SIG-M5 treated with dmso at 0.1 percent for 504 hours (cell line): ENCODE measurements at regions not wholly inside any gene's neighbourhood (a gene's known extent, or its start where the extent isn't known, plus 50 kb on each side); places are given as distances from the start of the nearest gene placed in this dataset.
"Not testable (repeated sequence)": the region's sequence is repeated elsewhere in the genome, so short reads cannot be mapped to it uniquely, and the experiment has no call there.

ENCODE experiments used
- DNase-seq: peaks from one replicate; lab custom pipeline; 2025; ENCODE audit not compliant: unreplicated experiment; lab: John Stamatoyannopoulos, UW

DNA sequence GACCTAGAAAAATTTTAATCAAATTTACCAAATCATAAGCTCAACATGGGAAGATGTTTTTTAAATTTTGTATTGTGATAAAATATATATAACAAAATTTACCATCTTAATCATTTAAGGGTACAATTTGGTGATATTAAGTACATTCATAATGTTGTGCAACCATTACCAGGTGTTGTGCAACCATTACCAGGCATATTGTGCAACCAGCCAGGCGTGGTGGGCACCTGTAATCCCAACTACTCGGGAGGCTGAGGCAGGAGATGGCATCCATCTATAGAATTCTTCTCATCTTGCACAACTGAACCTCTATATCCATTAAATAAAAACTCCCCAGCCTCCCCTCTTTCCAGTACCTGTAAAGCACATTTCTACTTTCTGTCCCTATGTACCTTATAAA lies 124.5 kb upstream of the SLC13A1 start:
- DNase-seq: no peak

DNA sequence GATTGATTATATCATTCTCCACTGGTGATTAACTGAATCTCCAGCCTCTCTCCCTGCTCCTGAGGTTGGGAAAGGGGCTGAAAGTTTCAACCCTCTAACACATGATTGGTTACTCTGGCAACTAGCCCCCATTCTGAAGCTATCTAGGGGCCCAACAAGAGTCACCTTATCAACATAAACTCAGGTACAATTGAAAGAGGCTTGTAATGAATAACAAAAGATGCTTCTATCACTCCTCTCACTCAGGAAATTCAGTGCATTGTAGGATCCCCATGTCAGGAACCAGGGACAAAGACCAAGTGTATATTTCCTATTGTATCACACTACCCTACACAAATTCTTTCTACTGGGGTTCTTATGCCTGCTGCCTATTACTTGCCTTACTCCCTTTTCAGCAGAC lies 123.9 kb upstream of the SLC13A1 start:
- no peak for DNase-seq

DNA sequence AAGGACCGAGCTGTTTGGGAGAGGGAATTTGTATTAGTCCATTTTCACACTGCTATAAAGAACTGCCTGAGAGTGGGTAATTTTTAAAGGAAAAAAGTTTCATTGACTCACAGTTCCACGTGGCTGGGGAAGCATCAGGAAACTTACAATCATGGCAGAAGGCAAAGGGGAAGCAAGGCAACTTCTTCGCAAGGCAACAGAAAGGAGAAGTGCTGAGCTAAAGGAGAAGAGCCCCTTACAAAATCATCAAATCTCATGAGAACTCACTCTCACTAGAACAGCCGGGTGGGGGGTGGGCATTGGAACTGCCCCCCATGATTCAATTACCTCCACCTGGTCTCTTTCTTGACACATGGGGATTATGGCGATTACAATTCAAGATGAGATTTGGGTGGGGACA lies 121.8 kb upstream of the SLC13A1 start:
- not testable (repeated sequence) for DNase-seq

DNA sequence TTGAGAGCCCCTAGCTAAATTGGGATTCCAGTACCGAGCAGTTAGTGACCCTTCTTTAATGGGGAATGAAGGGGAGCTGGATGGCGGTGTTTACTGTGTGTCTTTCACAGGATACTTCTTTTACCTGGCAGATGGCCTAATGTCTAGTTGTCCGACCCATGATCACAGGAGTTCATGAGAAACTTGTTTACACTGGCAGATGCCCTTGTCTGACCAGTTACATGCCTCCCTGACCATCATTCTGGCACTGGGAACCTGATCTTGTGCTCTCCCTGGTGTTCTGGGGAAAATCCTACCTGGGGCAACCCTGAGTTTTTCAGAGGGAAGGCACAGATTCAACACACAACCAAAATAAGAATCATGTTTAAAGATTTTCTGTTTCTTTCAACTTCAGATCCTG lies 120.1 kb upstream of the SLC13A1 start:
- DNase-seq: no peak

DNA sequence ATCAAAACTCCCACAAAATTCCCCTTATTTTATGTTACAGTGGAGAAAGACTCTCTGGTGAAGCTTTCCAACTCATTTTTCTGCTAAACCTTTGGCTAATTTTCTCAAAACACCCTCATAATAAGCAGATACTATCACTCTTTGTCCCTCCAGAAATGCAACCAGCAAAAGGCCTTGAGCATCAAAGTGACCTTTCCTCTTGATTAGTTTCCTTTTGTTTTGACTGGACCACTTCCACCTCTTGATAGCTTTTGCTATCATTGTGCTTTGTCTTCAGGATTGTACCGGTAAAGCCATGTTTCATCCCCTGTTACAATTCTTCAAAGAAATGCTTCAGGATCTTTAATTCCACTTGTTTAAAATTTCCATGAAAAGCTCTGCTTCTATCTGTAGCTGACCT lies 115.1 kb upstream of the SLC13A1 start:
- DNase-seq: no peak

DNA sequence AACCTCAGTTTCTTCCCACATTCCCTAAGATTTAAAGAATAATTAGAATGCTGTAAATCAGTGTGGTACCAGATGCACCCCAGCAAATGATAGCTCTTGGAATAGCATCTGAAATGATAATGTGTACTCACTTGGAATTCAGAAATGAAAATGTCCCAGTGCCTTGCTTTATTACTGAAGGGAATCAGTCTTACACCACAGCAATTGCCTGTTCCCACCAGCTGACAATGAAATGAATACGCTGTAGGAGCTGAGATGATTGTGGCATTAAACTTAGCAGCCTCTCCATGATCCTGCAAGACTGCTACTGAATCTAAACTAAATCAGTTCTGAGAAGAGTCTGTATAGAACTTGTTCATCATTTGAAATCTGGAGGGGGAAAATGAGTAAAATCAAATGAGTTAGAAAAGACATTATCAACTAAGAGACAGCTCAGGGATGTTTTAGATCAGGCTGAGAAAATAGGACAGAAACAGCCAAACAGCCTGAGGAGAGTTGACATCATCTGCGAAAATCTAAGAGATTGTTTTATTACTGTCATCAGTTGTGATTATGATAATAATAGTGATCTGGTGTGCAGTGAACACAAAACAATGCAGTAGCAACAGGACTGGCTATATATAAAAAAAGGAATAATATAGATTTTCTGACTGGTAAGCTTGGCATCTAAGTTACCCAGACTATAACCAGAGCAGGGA lies 108.6 kb upstream of the SLC13A1 start:
- DNase-seq: no peak

DNA sequence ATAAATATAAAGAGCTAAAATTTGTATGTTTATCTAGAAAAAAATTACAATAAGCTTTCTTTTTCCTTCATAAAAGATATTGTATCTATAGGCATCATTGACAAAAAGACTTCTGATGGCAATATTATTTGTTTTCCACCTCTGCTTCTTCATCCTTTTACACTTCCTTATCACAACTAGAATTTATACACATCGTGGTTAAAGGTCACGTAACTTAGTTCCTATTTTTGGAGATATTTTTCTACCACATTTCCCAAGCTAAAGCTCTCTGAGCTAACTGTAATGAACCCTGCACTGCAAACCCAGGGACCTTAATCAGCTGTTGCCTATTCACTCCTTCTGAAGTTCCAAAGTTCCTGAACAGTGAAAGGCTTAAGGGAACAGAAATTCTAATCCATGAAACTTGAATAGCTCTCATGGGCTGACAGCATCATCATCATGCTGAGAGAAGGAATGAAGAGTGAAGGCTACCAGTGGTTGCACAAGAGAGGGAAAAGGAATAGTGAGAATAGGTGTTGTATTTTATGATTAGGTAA lies 106.1 kb upstream of the SLC13A1 start:
- no peak for DNase-seq

DNA sequence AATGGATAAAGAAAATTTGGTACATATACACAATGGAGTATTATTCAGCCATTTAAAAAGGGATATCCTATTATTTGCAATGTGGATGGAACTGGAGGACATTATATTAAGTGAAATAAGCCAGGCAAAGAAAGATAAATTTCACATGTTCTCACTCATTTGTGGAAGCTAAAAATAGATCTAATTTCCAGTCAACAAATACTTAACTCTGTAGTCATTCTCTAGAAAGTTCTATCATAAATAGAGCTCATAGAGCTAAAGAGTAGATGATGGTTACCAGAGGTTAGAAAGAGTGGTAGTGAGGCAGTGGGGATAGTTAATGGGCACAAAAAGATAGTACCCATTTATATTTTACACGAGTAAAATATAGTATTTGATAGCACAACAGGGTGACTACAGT lies 104.2 kb upstream of the SLC13A1 start:
- DNase-seq: no peak

DNA sequence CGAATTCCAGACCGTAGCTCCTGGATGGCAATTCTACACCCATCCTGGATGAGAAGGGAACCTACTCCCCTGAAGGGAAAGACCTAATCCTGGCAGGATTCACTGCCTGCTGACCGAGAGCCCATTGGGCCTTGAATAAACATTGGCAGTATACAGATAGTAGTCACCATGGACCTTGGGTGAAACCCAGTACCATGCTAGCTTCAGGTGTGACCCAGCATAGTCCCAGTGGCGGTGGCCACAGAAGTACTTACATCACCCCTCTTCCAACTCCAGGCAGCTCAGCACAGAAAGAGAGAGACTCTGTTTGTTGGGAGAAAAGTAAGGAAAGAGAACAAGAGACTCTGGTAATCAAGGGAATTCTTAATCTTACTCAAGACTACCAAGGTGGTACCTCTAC lies 97.2 kb upstream of the SLC13A1 start:
- no peak for DNase-seq

DNA sequence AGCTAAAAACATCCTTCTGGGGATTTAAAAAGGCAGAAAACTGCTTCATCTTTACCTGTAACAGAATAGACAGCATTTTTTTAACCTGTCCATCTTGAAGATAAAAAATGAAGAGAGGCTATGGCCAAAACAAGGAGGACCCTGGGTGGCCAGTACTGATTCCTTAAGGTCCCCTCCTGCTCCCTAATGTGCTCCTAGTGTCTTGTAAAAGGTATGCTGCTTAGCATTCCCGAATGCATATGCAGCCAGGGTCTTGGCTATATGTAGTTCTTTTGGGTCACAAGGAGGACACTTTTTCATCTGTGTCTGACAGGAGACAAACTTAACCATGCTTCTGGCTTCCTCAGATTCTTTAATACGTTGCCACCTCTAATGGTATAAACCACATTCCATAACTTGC lies 93.9 kb upstream of the SLC13A1 start:
- no peak for DNase-seq

DNA sequence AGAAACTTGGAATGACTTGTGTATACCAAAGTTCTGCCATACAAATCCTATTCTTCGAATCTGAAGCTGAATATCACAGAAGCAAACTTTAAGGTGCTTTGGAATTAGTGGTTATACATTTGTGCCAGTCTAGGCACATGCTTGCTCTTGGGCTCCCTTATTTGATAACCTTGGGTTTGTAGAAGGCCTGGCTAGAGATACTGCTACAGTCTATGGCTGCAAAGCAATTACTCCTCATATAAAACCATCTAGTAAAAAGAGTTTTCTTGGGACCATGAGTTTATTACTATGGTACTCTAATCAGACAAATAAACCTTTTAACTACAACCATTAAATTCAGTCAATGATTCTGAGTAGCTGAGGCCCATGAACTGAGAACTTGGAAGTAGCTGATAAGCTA lies 92.5 kb upstream of the SLC13A1 start:
- DNase-seq: no peak

DNA sequence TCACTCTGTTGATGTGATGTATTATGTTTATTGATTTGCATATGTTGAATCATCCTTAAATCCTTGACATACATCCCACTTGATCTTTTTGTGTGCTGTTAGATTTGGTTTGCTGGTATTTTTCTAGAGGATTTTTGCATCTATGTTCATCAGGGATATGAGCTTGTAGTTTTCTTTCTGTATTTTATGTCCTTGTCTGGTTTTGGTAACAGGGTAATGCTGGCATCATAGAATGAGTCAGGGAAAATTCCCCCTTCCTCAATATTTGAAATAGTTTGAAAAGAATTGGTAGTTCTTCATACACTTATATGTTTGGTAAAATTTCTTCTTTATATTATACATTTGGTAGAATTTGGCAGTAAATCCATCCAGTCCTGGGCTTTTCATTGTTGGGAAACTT lies 89.4 kb upstream of the SLC13A1 start:
- DNase-seq: no peak

DNA sequence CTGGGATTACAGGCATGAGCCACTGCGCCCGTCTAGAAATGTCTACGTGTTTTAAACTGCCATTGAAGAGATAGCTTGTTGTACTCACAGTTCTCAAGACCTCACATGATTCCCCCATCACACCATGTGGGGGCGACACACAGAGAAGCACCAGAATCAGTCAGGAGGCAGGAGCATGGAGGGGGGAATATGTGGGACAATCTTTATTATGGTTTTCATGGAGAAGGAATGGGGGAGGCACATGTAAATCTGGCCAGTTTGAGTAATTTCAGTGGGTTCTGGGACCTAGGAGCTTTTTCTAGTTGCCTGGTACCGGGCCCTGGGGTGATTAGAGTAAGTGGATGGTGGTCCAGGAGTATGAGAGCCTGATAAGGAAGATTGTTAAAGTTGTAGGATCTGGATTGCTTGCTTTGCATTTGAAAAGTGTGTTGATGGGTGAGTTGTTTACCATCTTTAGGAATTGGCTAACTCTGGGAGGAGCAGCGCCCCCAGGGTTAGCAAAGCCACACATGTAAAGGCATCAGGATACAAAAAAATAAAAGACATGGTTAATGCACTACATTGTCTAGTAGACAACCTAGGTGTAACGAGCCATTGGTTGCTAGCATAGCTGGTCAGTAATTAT lies 85.4 kb upstream of the SLC13A1 start:
- DNase-seq: no peak

DNA sequence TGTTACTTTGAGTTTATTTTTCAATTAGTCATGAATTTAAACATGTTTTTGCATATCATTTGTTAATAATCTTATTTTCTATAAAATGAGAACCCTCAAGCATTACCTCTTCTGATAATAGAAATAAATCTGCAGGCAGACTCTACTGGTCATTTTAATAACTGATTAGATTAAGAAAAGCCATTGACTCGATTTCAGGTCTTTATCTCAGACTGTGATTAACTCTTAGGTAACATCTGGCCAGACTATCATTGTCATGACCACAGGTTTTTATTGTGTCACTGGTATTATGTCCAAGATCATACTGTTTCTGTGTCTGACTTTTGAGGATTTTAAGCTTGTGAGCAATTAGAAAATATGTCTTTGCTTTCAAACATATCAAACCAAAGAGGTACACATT lies 83.6 kb upstream of the SLC13A1 start:
- DNase-seq: no peak

DNA sequence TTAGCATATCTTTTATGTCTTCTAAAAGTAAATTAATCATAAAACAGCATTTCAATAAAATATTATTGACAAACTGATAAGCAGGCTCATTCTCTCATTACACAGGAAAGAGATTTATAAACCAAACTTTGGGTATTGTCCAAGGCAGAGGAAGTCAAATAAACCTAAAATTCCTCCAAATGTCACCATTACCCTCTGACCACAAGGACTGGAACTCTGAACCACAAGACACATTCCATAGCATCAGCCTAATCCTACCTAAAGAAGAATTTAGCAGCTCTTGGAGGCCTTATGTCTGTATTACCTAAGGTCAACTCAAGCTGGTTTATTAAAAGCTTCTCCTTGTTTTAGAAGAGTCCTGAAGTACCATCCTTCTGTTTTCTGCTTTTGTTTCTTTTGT lies 82.4 kb upstream of the SLC13A1 start:
- no peak for DNase-seq

DNA sequence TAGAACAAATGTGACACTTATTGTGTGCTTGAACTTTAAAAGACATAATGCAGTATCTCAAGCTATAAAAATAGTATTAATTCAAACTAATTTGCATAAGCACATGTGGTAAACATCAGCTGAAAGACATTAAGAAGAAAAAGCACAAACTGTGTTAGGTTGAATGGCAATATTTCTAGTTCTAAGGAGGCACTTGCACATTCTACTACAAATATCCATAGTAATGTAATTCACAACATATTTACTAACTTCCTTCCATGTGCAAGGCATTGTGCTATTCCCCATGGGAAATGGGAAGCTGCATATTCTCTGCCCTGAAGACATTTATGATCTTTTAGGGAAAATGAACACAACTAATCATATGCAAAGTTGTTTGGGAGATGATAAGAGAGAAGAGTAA lies 80.2 kb upstream of the SLC13A1 start:
- no peak for DNase-seq

DNA sequence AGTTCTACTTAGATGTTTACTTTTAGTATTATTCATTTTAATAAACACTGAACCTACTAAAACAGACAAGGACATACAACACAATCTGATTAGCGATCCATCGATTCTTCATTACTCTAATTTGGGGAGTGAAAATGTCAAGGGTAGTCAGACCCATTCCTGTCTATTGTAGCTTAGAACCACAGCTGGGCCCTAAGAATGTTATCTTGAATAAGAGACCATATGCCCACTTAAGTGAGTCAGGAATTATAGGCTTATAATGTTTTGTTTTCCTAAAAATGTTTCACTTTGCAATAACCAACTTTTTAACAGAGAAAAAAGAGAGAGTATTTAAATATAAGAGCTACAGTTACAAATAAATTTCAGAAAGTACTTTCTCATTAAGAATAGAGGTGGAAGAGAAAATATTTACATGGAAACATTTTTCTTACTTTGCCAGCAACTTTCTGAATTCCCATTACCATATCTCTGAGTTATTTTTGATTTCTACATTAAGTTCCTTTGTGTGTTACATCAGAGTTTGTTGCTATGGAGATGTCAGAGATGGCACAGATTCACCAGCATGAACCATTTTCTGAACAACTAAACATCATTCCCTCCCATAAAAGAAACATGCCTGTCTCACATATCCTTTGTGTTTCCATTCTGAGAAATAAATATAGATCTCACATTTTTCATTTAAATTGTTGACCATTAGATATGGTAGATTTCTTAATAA lies 75.4 kb upstream of the SLC13A1 start:
- no peak for DNase-seq

DNA sequence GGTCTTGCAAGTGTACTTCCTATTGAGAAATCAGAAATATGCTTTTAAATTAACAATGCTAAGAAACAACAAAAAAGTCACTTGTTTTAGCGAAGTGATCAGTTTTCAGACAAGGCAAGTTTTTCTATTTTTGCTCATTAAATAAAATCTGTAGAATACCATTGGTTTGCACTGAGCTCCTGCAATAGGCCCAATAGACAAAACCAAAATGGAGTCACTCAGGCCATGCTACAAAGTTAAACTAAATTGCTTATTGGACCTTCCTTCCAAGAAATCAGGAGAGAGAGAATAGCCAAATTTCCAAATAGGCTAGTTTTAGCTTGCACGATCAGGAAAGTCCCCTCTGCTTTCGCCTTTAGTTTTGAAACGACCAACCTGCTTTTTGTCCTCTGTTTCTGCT lies 73.4 kb upstream of the SLC13A1 start:
- no peak for DNase-seq

DNA sequence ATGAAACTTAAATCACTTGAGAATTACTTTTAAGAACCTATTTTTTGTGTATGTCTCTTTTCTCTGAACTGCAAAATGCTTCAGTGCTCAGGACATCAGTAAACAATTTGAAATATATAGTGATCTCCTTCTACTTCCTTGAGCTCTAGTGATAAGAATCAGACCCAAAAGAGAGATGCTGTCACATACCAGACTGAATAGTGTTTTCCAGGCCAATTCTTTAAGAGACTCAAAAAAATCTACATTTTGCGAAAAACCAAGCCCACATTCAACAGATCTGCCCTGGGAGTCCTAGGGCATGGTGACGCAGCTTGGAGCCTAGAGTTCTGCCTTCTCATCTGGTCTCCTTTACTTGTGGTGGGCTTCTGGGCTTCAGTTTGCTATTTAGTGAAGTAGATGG lies 72.1 kb upstream of the SLC13A1 start:
- no peak for DNase-seq

DNA sequence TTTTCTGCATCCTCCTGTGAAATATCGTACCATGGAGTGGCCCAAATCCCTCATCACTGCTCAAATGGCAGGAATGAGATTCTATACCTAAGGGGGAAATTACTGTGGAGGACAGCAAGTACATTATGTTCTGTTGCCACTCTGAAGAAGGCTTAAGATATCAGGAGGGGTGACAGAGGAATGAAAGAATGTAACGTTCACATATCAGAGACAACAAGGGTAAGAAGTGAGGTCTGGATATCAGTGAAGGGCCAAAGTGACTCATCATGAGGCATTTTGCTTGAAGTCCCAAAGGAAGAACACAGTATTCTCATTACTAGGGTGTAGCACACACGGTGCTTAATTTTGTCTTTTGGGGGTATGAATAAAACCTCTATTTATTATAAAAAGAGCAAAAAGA lies 71.5 kb upstream of the SLC13A1 start:
- no peak for DNase-seq

DNA sequence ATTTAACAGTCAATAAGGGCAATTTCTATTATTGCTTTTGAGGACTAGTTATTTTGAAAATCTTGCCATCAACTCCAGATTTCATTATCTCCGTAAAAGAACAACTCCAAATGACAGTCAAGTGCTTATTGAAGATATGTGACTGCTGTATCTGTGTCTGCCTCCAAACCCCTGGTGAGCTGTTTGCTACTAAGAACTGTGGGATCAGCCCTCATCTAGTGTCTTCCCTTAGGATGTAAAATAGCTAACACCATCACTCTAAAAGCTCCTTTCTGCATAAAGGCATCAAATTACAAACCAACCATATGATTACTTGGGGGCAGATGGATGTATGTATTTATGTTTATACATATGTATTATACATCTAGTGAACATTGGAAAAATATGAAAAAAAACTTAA lies 70.8 kb upstream of the SLC13A1 start:
- DNase-seq: no peak

DNA sequence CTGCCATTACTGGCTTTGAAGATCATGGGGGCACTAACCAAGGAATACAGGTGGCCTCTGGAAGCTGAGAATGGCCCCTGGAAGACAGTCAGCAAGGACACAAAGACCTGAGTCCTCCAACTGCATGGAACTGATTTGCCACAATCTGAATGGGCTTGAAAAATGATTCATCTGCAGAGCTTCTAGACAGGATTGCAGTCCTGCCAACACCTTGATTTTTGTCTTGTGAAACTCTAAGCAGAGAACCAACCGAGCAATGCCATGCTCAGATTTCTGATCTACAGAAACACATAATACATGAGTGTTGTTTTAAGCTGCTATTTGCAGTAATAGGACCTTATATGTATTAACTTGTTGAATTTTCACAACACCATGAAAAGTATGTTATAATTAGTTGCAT lies 66.1 kb upstream of the SLC13A1 start:
- no peak for DNase-seq
